B cell (primary cell): ENCODE measurements at regions not wholly inside any gene's neighbourhood (a gene's known extent, or its start where the extent isn't known, plus 50 kb on each side); places are given as distances from the start of the nearest gene placed in this dataset.

Experiments used
- EZH2 ChIP-seq: IDR thresholded peaks from 2 replicates; pipeline ENCODE4 v1.6.1; 2012; ENCODE audit warnings: borderline replicate concordance, low read depth, mild to moderate bottlenecking, moderate library complexity, low read length; ENCODE audit not compliant: insufficient read depth, poor library complexity, severe bottlenecking
- TF ChIP-seq, protein P1 (sequence below): fragments of 200-600 bp; IDR thresholded peaks from one replicate; pipeline ENCODE4 v1.8.0; 2022; ENCODE audit warnings: antibody characterized with exemption, mild to moderate bottlenecking

- TF ChIP-seq, protein P1, sequence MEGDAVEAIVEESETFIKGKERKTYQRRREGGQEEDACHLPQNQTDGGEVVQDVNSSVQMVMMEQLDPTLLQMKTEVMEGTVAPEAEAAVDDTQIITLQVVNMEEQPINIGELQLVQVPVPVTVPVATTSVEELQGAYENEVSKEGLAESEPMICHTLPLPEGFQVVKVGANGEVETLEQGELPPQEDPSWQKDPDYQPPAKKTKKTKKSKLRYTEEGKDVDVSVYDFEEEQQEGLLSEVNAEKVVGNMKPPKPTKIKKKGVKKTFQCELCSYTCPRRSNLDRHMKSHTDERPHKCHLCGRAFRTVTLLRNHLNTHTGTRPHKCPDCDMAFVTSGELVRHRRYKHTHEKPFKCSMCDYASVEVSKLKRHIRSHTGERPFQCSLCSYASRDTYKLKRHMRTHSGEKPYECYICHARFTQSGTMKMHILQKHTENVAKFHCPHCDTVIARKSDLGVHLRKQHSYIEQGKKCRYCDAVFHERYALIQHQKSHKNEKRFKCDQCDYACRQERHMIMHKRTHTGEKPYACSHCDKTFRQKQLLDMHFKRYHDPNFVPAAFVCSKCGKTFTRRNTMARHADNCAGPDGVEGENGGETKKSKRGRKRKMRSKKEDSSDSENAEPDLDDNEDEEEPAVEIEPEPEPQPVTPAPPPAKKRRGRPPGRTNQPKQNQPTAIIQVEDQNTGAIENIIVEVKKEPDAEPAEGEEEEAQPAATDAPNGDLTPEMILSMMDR: no peak
- TF ChIP-seq EZH2: no peak
These were observed 853.3 kb downstream of the TLE1 start for GRCh38 chr9:80836013-80836412.
